ENCODE measurements at regions not wholly inside any gene's neighbourhood (a gene's known extent, or its start where the extent isn't known, plus 50 kb on each side); places are given as distances from the start of the nearest gene placed in this dataset.

GRCh38 chr3:176861137-176861536 is 336.1 kb downstream of the TBL1XR1 start:
- TF ChIP-seq CTCF (IDR thresholded peaks at IDR 0.05; ENCODE audit: insufficient read depth, low read length) (no peak), POLR2AphosphoS5 (IDR thresholded peaks at IDR 0.05; ENCODE audit: low read depth) (no peak), GABPA (IDR thresholded peaks at IDR 0.05; ENCODE audit: low read depth) (no peak)
- TF ChIP-seq, protein P1, sequence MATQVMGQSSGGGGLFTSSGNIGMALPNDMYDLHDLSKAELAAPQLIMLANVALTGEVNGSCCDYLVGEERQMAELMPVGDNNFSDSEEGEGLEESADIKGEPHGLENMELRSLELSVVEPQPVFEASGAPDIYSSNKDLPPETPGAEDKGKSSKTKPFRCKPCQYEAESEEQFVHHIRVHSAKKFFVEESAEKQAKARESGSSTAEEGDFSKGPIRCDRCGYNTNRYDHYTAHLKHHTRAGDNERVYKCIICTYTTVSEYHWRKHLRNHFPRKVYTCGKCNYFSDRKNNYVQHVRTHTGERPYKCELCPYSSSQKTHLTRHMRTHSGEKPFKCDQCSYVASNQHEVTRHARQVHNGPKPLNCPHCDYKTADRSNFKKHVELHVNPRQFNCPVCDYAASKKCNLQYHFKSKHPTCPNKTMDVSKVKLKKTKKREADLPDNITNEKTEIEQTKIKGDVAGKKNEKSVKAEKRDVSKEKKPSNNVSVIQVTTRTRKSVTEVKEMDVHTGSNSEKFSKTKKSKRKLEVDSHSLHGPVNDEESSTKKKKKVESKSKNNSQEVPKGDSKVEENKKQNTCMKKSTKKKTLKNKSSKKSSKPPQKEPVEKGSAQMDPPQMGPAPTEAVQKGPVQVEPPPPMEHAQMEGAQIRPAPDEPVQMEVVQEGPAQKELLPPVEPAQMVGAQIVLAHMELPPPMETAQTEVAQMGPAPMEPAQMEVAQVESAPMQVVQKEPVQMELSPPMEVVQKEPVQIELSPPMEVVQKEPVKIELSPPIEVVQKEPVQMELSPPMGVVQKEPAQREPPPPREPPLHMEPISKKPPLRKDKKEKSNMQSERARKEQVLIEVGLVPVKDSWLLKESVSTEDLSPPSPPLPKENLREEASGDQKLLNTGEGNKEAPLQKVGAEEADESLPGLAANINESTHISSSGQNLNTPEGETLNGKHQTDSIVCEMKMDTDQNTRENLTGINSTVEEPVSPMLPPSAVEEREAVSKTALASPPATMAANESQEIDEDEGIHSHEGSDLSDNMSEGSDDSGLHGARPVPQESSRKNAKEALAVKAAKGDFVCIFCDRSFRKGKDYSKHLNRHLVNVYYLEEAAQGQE (IDR thresholded peaks at IDR 0.05; ENCODE audit: insufficient replicate concordance, low read depth): no peak
